IMR-90 (cell line): ENCODE measurements at regions not wholly inside any gene's neighbourhood (a gene's known extent, or its start where the extent isn't known, plus 50 kb on each side); places are given as distances from the start of the nearest gene placed in this dataset.

Experiments used
- ATAC-seq: fragments of 200-7000 bp; cut with Tn5 transposase; 2 replicates; pipeline ENCODE4 v1.9.1; 2020; ENCODE audit warnings: low read depth, mild to moderate bottlenecking, moderate library complexity
- BruUV-seq: library from RNA; stranded (reverse); fragments of 400-500 nt; replicated peaks from 2 replicates; lab custom pipeline; 2021; lab: Mats Ljungman, UMichigan
- CTCF ChIA-PET: fragments of 300-600 bp; formaldehyde crosslinking; extraction: SDS; loops from one replicate; lab custom pipeline; 2021; ENCODE audit warnings: antibody characterized with exemption; lab: Yijun Ruan, JAX
- POLR2A ChIA-PET: fragments of 300-600 bp; sonication (Branson Sonifier 250); formaldehyde crosslinking; loops from one replicate; lab custom pipeline; 2022; ENCODE audit warnings: antibody characterized with exemption; ENCODE audit not compliant: unreplicated experiment; lab: Charles Lee
- DNase-seq: peaks from one replicate; pipeline ENCODE4 v3.0.0; 2013
- H2AFZ ChIP-seq: replicated peaks from 2 replicates; pipeline ENCODE3; 2013; ENCODE audit warnings: low read length, mild to moderate bottlenecking; ENCODE audit not compliant: poor library complexity
- H2AK5ac ChIP-seq: 2 replicates; pipeline ENCODE4 v1.6.1; 2013; ENCODE audit warnings: low read depth, low read length, inconsistent platforms
- H2AK9ac ChIP-seq: replicated peaks from 2 replicates; pipeline ENCODE3; 2013; ENCODE audit warnings: mild to moderate bottlenecking, low read depth, low read length, moderate library complexity; ENCODE audit not compliant: poor library complexity
- H2BK120ac ChIP-seq: 2 replicates; pipeline ENCODE4 v1.6.1; 2013; ENCODE audit warnings: low read depth, low read length, inconsistent platforms
- H2BK15ac ChIP-seq: 3 replicates; pipeline ENCODE4 v1.6.1; 2013; ENCODE audit warnings: low read depth, low read length, inconsistent platforms
- H2BK20ac ChIP-seq: 2 replicates; pipeline ENCODE4 v1.6.1; 2013; ENCODE audit warnings: low read depth, mild to moderate bottlenecking, inconsistent platforms, low read length, moderate library complexity
- H2BK5ac ChIP-seq: 2 replicates; pipeline ENCODE4 v1.6.1; 2013; ENCODE audit warnings: mild to moderate bottlenecking, low read depth, low read length, inconsistent platforms; ENCODE audit not compliant: poor library complexity, severe bottlenecking
- H3K14ac ChIP-seq: replicated peaks from 2 replicates; pipeline ENCODE4 v1.6.1; 2013; ENCODE audit warnings: low read depth, low read length, inconsistent platforms
- H3K18ac ChIP-seq: 2 replicates; pipeline ENCODE4 v1.6.1; 2013; ENCODE audit warnings: low read depth, low read length, control low read depth
- H3K23ac ChIP-seq: 2 replicates; pipeline ENCODE4 v1.6.1; 2013; ENCODE audit warnings: low read depth, low read length, inconsistent platforms
- H3K27ac ChIP-seq: 2 replicates; pipeline ENCODE4 v1.5.1; 2013; ENCODE audit warnings: mild to moderate bottlenecking, control low read depth, low read length; ENCODE audit not compliant: insufficient read depth
- H3K27me3 ChIP-seq: 2 replicates; pipeline ENCODE4 v1.6.1; 2013; ENCODE audit warnings: low read length; ENCODE audit not compliant: control insufficient read depth, insufficient read depth
- H3K36me3 ChIP-seq: 2 replicates; pipeline ENCODE4 v1.6.1; 2013; ENCODE audit warnings: low read length, mixed read lengths; ENCODE audit not compliant: control insufficient read depth, insufficient read depth
- H3K4ac ChIP-seq: 2 replicates; pipeline ENCODE4 v1.6.1; 2013; ENCODE audit warnings: low read depth, low read length, inconsistent platforms
- H3K4me1 ChIP-seq: 2 replicates; pipeline ENCODE4 v1.6.1; 2013; ENCODE audit warnings: low read length, mixed read lengths; ENCODE audit not compliant: control insufficient read depth, insufficient read depth
- H3K4me2 ChIP-seq: 2 replicates; pipeline ENCODE4 v1.6.1; 2013; ENCODE audit warnings: low read depth, mild to moderate bottlenecking, control low read depth, low read length, moderate library complexity
- H3K4me3 ChIP-seq: 2 replicates; pipeline ENCODE4 v1.5.1; 2013; ENCODE audit warnings: low read depth, mild to moderate bottlenecking, control low read depth, low read length, moderate library complexity; ENCODE audit not compliant: insufficient read depth
- H3K56ac ChIP-seq: 2 replicates; pipeline ENCODE4 v1.6.1; 2013; ENCODE audit warnings: low read length, inconsistent platforms; ENCODE audit not compliant: insufficient read depth; ENCODE audit errors: extremely low read depth
- H3K79me1 ChIP-seq, 2 experiments: 2 replicates each; pipeline ENCODE4 v1.6.1; 2013; ENCODE audit warnings: low read length in 2 of 2, inconsistent platforms in 1 of 2, low read depth in 1 of 2
- H3K9ac ChIP-seq: 2 replicates; pipeline ENCODE4 v1.6.1; 2013; ENCODE audit warnings: low read depth, low read length, control low read depth
- H3K9me1 ChIP-seq: 2 replicates; pipeline ENCODE4 v1.6.1; 2013; ENCODE audit warnings: low read length, inconsistent platforms; ENCODE audit not compliant: insufficient read depth
- H3K9me3 ChIP-seq: 2 replicates; pipeline ENCODE4 v1.6.1; 2013; ENCODE audit warnings: low read length; ENCODE audit not compliant: control insufficient read depth, insufficient read depth
- H4K20me1 ChIP-seq: 2 replicates; pipeline ENCODE4 v1.6.1; 2013; ENCODE audit warnings: low read length, inconsistent platforms; ENCODE audit not compliant: insufficient read depth
- H4K5ac ChIP-seq: 2 replicates; pipeline ENCODE4 v1.6.1; 2013; ENCODE audit warnings: mild to moderate bottlenecking, low read depth, low read length, control low read depth
- H4K8ac ChIP-seq, 2 experiments: 2 replicates each; pipeline ENCODE4 v1.6.1; 2013; ENCODE audit warnings: low read depth in 2 of 2, low read length in 2 of 2, control low read depth in 1 of 2, inconsistent platforms in 1 of 2
- H4K91ac ChIP-seq: 2 replicates; pipeline ENCODE4 v1.6.1; 2013; ENCODE audit warnings: low read depth, low read length, inconsistent platforms; ENCODE audit not compliant: insufficient read depth
- CEBPB ChIP-seq: IDR thresholded peaks from 2 replicates; pipeline ENCODE4 v1.6.1; 2012; ENCODE audit warnings: low read depth, low read length, improper control_type of control experiment
- CTCF ChIP-seq: conservative IDR thresholded peaks from 2 replicates; pipeline ENCODE4 v1.5.1; 2012; ENCODE audit warnings: mild to moderate bottlenecking, low read depth, low read length, improper control_type of control experiment
- ELK1 ChIP-seq: fragments of 150-350 bp; IDR thresholded peaks from 2 replicates; pipeline ENCODE4 v1.6.1; 2016; ENCODE audit warnings: low read depth, mild to moderate bottlenecking, low read length, moderate library complexity, borderline replicate concordance
- MAFK ChIP-seq: IDR thresholded peaks from 2 replicates; pipeline ENCODE4 v1.6.1; 2012; ENCODE audit warnings: low read depth, low read length, improper control_type of control experiment
- MAZ ChIP-seq: IDR thresholded peaks from 2 replicates; pipeline ENCODE4 v1.6.1; 2012; ENCODE audit warnings: low read depth, mild to moderate bottlenecking, low read length, improper control_type of control experiment, moderate library complexity, borderline replicate concordance
- MXI1 ChIP-seq: IDR thresholded peaks from 2 replicates; pipeline ENCODE4 v1.6.1; 2012; ENCODE audit warnings: low read depth, mild to moderate bottlenecking, low read length, moderate library complexity, borderline replicate concordance
- NFE2L2 ChIP-seq: fragments of 150-350 bp; IDR thresholded peaks from 2 replicates; pipeline ENCODE4 v1.6.1; 2016; ENCODE audit warnings: low read depth, mild to moderate bottlenecking, low read length
- POLR2A ChIP-seq: IDR thresholded peaks from 2 replicates; pipeline ENCODE4 v1.6.1; 2012; ENCODE audit warnings: mild to moderate bottlenecking, low read depth, low read length
- RAD21 ChIP-seq: IDR thresholded peaks from 2 replicates; pipeline ENCODE4 v1.6.1; 2012; ENCODE audit warnings: low read length, improper control_type of control experiment
- RCOR1 ChIP-seq: IDR thresholded peaks from 2 replicates; pipeline ENCODE4 v1.6.1; 2012; ENCODE audit warnings: mild to moderate bottlenecking, low read length, improper control_type of control experiment; ENCODE audit not compliant: insufficient replicate concordance
- USF2 ChIP-seq: fragments of 150-350 bp; IDR thresholded peaks from 2 replicates; pipeline ENCODE4 v1.6.1; 2017; ENCODE audit warnings: mild to moderate bottlenecking, antibody characterized with exemption, low read length, low read depth
- WGBS, 2 experiments: methylation state at CpG; one replicate each; pipeline versions ENCODE4 v1.1.5 to v1.1.7; 2013; ENCODE audit warnings: missing lambda C conversion rate in 2 of 2; ENCODE audit not compliant: insufficient read length in 1 of 2; ENCODE audit errors: extremely low coverage in 2 of 2; 5-methylcytosine and 5-hydroxymethylcytosine counted together
- dilution Hi-C: fragments of 300-500 bp; cut with HindIII; formaldehyde crosslinking; loops from one replicate; pipeline ENCODE4 v1.14.3; 2018; ENCODE audit warnings: low sequenced_read_pairs; ENCODE audit not compliant: unreplicated experiment
- in situ Hi-C: fragments of 300-500 bp; cut with MboI; formaldehyde crosslinking; loops from 3 replicates; pipeline ENCODE4 v1.14.3; 2019; ENCODE audit warnings: low sequenced_read_pairs, inconsistent platforms, mixed read lengths
- intact Hi-C: fragments of 100-400 bp; cut with micrococcal nuclease; formaldehyde crosslinking; loops from 2 replicates; pipeline ENCODE4 v1.10.0; 2022

- Histone ChIP-seq H2AFZ (no peak overlapping the region), H4K5ac (no peak overlapping the region), H3K56ac (no peak overlapping the region), H2BK120ac (no peak overlapping the region), H3K79me1 (no peaks in the 10 kb centered on the region), H4K8ac (no peak overlapping the region), H3K4ac (no peak overlapping the region), H3K23ac (no peak overlapping the region), H2BK5ac (no peak overlapping the region), H2BK15ac (no peak overlapping the region), H3K9ac (no peak overlapping the region), H3K14ac (no peak overlapping the region), H3K27ac (no peak overlapping the region), H3K4me1 (no peaks in the 10 kb centered on the region), H3K36me3 (no peaks in the 10 kb centered on the region), H3K27me3 (no peaks in the 10 kb centered on the region), H2AK9ac (no peak overlapping the region), H4K20me1 (no peaks in the 10 kb centered on the region), H3K4me2 (no peak overlapping the region), H2AK5ac (no peak overlapping the region), H2BK20ac (no peak overlapping the region), H3K9me3 (peaks cover 3% of the 10 kb centered on the region; the same call in 1 of the 2 replicates), H3K4me3 (no peak overlapping the region), H4K91ac (no peak overlapping the region), H3K18ac (no peak overlapping the region), H3K9me1 (no peaks in the 10 kb centered on the region)
- dilution Hi-C loops (no loop called here), in situ Hi-C loops (no loop called here), intact Hi-C loops (no loop called here)
- TF ChIP-seq CTCF (no peak), RCOR1 (no peak), MAFK (no peak), MAZ (no peak), RAD21 (no peak), MXI1 (no peak), POLR2A (no peak), CEBPB (no peak), NFE2L2 (no peak), USF2 (no peak), ELK1 (no peak)
- WGBS, 2 experiments, result 80% methylated on average over 1 of the region's 9 CpGs; no CpG with 5 or more reads in 1 of the 2 experiments
- POLR2A ChIA-PET, result no interaction called here
- CTCF ChIA-PET, result interaction anchor here (1.3 kb wide), 1 partner anchor 143 kb away, joined by 4 read pairs; no protein-coding TSS in a partner anchor
- no peak for DNase-seq
- ATAC-seq, result no peak
- BruUV-seq, result no TSS peak
These were observed 106.0 kb downstream of the ERCC5 start for GRCh38 chr13:102951808-102952207.
